NCI-H446 treated with DMSO at 0.1 percent for 48 hours (cell line): ENCODE measurements at regions not wholly inside any gene's neighbourhood (a gene's known extent, or its start where the extent isn't known, plus 50 kb on each side); places are given as distances from the start of the nearest gene placed in this dataset.

Source experiments
- DNase-seq: peaks from one replicate; lab custom pipeline; 2025; lab: John Stamatoyannopoulos, UW

- no peak for DNase-seq
These were observed 1544.2 kb upstream of the TMEFF2 start for GRCh38 chr2:193738892-193739291.

GRCh38 chr2:193712912-193713311, 1518.2 kb upstream of the TMEFF2 start:
- DNase-seq: no peak

DNA sequence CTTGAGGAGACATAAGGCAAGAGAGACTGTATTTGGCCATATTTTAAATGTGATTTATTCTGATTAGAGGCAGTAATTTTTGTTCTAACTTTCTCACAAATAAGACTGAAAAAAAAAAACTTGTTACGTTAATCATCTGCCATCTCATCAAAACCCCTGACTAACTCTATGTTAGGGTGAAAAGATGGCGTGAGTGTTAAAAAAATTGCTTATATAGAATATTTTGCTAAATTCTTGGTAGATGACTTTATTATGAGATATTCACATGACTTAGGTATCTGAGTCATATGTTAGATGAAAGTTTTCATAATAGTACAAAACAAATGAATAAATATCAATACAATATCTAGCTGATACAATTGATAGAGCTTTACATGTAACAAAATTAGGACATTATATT, 1508.7 kb upstream of the TMEFF2 start:
- no peak for DNase-seq

GRCh38 chr2:193701484-193701883, 1506.8 kb upstream of the TMEFF2 start:
- no peak for DNase-seq

DNA sequence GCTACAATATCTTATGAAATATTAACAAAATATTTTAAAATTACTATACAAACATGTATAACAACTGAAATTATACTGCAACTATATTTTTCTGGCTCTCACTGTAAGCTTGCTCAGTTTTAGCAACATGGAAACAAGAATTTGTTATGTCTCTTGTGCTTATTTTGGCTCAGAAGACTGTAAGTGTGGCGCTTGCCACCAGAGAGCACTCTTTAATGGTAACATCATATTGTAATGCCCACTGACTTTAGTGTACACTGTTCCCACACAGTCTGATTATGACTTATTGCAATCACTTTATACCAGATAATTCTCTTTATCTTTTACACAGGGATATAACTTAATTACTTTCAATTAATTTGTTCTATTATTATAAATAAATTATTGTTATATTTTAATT, 1500.6 kb upstream of the TMEFF2 start:
- peak; percentile 26 for DNase-seq

DNA sequence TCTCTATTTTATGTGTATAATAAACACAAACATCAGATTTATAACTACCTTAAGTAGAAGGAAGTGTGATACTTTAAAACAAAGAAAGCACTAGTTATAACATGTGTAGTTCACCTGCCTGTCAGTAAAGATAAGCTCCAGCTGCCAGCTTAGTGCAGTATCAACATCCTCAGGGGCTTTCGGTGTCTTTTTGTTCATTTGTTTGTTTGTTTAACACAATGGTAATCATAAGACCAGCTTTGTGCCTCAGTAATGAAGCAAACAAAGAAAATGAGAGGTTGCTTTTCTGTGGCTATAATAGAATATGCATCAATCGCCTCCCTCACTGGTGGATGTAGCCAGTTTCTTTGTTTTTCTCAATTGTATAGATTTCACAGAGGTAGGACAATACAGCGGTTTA, 1499.0 kb upstream of the TMEFF2 start:
- DNase-seq: no peak

- DNase-seq: no peak
These were observed 1495.8 kb upstream of the TMEFF2 start for GRCh38 chr2:193690572-193690971.

DNA sequence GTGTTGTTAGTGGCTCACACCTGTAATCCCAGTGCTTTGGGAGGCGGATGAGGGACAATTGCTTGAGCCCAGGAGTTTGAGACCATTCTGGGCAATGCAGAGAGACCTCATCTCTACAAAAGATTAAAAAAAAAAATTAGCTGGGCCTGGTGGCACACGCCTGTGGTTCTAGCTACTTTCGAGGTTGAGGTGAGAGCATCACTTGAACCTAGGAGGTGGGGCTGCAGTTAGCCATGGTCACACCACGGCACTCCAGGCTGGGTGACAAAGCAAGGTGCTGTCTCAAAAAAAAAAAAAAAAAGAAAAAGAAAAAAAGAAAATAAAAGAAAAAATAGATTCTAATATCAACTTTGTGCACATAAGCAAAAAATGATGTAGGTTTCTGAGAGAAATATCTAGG, 1492.5 kb upstream of the TMEFF2 start:
- no peak for DNase-seq

GRCh38 chr2:193679847-193680246, 1485.1 kb upstream of the TMEFF2 start:
- no peak for DNase-seq

- no peak for DNase-seq
These were observed 1475.7 kb upstream of the TMEFF2 start for GRCh38 chr2:193670478-193670877.

DNA sequence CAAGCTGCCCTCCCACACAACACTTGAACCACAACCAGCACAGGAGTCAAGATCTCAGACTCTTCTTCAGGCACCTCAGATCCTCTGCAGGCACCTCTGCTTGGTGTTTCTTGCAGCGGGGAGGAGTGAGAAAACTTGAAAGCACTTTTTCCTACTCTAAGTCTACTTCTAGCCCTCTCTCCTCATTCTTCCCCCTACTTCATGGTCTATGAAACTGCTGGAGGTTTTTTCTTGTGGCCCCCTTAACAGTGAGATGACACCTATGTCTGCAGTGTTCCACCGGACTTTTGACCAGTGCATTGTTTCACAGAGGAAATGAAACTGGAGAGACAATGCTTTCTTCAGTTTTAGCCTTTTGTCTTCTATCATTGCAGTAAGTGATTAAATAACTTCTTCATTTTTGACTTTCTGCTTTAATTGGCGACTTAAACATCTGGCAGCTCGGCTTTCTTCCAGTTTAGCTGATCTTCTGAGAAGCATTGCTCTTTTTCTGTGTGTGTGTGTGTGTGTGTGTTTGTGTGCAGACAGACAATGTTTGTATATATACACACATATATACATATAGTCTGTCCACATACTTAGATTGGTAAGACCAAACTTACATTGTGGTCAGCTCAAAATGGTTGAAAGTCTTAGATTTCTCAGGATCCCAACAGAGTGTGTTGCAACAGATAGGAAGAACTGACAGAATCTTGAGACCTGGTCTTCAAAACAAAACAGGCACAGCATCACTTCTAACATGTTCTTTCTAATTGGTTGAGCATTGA, 1474.0 kb upstream of the TMEFF2 start:
- DNase-seq: no peak

- no peak for DNase-seq
These were observed 1433.2 kb upstream of the TMEFF2 start for GRCh38 chr2:193627927-193628272.

DNA sequence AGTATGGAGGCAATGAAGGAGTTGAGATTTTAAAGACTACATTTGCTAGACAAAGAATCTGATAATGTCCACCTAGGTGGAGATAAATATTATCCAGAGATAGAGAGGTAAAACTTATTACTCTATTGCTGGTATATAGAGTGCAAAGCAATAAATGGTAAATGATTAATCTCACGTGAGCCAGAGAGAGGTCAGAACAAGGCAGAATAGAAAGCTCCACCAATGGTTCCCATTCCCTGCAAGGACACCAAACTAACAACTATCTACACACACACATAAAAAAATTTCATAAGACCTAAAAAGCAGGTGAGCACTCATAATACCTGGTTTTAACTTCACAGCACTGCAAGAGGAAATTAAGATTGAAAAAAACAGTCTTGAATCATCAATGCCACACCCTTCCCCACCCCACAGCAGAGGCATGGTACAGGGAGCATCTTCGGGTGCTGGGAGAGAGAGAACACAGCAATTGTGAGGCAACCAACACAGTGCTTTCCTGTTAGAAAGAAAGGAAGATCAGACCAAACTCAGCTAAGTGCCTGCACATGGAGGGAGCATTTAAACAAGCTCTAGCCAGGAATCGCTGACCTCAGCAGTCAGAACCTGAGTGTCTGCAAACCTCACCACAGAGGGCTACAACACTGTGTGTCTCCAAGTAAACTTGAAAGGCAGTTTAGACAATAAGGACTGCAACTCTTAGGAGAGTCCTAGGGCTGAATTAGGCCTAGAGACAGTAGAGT, 1432.6 kb upstream of the TMEFF2 start:
- DNase-seq: no peak

DNA sequence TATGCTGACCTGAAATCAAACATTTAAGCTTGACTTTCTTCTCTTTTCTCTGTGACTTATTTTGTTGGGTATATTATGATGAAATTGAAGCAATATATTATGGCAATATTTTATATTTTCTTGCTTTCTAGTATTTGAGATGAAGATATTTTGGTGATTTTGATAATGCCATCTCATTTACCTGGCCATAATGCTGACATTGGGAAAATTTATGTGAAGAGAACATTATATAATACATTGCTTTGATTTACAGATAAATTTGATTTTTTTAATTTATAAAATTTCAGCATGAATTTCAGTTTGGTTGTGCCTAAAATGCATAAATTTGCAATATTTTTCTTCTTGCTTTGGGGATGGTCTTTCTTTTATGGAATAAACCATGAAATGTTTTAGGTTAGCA, 1413.7 kb upstream of the TMEFF2 start:
- DNase-seq: no peak

DNA sequence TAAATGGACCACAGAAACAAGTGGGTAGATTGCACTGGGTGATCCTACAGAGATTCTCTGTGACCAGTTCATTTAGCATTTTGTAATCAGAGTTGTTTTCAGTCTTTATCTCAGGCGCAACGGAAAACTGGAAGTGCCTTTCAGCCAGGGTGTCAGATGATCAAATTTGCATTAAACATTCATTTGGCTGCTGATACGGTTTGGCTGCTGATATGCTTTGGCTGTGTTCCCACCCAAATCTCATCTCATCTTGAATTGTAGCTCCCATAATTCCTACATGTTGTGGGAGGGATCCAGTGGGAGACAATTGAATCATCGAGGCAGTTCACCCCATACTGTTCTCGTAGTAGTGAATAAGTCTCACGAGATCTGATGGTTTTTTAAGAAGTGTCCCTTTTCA, 1396.1 kb upstream of the TMEFF2 start:
- no peak for DNase-seq

DNA sequence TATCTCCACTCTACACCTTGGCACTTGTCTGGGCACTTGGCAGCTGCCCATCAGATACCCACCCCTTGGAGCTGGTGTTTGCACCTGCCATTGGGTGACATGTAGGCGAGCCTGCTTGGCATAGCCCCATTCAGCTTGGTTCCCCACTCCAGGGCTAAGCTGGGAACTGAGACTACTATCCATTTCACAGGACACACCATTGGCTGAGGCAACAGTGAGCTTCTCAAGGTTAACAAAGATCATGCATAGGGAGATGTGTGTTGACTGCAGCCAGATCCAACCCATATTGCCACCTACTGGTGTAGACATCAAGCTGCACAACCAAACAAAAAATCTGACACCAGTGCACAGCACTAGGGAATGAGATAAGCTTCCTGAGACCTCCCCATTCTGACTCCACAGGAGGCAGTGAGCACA, 1389.8 kb upstream of the TMEFF2 start:
- DNase-seq: no peak

GRCh38 chr2:193583638-193584400, 1389.1 kb upstream of the TMEFF2 start:
- no peak for DNase-seq

GRCh38 chr2:193581807-193582206, 1387.1 kb upstream of the TMEFF2 start:
- no peak for DNase-seq

DNA sequence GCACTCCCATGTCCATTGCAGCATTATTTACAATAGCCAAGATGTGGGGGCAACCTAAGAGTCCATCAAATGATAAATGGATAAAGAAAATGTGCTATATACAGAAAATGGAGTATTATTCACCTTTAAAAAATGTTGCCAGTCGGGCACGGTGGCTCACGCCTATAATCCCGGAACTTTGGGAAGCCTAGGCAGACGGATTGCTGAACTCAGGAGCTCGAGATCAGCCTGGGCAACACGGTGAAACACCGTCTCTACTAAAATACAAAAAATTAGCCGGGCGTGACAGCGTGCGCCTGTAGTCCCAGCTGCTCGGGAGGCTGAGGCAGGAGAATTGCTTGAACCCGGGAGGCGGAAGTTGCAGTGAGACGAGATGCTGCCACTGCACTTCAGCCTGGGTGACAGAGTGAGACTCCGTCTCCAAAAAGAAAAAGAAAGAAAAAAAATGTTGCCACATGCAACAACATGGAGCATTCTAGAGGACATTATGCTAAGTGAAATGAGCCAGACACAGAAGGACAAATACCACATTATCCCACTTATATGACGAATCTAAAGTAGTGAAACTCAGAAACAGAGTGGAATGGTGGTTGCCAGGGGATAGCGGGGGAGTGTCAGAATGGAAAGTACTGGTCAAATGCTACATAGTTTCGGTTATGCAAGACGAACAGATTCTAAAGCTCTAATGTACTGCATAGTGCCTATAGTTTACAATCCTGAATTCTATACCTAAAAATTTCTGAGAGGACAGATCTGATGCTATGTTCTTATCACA, 1385.6 kb upstream of the TMEFF2 start:
- no peak for DNase-seq

DNA sequence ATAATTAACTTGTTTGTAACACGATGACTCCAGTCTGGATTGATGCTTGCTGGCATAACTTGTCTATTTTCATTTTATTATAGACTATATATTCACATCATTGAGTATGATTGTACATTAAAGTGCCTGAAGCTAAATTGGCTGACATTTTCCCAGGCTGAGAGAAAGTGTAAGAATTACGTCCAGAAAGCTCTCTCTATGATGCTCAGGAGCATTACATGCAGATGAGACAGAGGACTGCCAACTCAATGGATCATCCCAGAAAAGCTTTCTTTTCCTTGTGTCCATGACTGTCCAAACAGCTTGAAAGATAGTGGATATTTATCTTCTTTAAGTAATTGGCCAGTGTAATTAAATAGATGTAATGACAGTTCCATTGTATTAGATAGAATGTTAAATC, 1372.2 kb upstream of the TMEFF2 start:
- DNase-seq: no peak

DNA sequence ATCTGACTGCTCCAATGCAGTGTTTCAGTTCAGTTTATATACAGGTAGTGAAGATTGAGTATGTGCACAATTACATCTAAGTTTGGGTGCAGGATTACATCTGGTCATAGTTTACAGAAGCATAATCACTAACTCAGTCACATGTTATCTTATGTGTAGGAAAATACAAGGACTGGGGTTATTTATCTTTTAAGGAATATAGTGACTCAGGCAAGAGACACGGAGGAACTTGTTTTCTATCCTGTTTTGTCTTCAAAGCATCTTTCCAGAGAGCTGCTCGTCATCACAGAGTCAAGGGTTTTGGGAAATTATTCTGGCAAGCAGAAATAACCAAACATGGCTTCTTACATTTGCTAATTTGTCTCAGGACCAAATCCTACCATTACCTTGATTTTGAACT, 1371.5 kb upstream of the TMEFF2 start:
- no peak for DNase-seq

DNA sequence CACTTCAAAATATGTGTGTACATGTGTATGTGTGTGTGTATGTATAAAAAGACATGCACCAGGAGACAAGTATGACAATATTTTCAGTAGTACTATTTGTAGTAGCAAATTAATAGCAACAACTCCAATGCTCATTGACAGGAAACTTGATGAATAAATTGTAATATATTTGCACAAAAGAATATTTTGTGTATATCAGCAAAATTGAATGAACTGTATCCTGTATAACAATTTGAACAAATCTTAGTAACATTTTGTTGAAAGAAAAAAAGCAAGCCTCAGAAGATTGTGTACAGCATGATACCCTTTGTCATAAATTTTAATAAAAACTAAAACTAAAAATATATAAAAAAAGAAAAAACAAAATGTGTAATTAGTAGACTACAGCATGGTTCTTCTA, 1367.3 kb upstream of the TMEFF2 start:
- no peak for DNase-seq
